B cell (primary cell): ENCODE measurements at regions not wholly inside any gene's neighbourhood (a gene's known extent, or its start where the extent isn't known, plus 50 kb on each side); places are given as distances from the start of the nearest gene placed in this dataset.
"Not testable (repeated sequence)": the region's sequence is repeated elsewhere in the genome, so short reads cannot be mapped to it uniquely, and the experiment has no call there.

ENCODE experiments used
- EZH2 ChIP-seq: IDR thresholded peaks from 2 replicates; pipeline ENCODE4 v1.6.1; 2012; ENCODE audit warnings: borderline replicate concordance, low read depth, mild to moderate bottlenecking, moderate library complexity, low read length; ENCODE audit not compliant: insufficient read depth, poor library complexity, severe bottlenecking
- TF ChIP-seq, protein P1 (sequence below): fragments of 200-600 bp; IDR thresholded peaks from one replicate; pipeline ENCODE4 v1.8.0; 2022; ENCODE audit warnings: antibody characterized with exemption, mild to moderate bottlenecking

DNA sequence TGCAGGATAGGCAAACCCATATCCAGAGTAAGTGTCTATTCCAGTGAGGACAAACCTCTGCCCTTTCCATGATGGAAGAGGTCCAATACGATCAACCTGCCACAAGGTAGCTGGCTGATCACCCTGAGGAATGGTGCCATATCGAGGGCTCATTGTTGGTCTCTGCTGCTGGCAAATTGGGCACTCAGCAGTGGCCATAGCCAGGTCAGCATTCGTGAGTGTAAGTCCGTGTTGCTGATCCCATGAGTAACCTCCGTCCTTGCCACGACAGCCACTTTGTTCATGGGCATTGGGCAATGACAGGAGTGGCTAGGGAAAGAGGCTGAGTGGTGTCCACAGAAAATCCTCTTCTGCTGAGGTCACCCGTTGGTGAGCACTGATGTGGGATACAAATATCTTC, 156.9 kb downstream of the CYP26A1 start:
- TF ChIP-seq, protein P1, sequence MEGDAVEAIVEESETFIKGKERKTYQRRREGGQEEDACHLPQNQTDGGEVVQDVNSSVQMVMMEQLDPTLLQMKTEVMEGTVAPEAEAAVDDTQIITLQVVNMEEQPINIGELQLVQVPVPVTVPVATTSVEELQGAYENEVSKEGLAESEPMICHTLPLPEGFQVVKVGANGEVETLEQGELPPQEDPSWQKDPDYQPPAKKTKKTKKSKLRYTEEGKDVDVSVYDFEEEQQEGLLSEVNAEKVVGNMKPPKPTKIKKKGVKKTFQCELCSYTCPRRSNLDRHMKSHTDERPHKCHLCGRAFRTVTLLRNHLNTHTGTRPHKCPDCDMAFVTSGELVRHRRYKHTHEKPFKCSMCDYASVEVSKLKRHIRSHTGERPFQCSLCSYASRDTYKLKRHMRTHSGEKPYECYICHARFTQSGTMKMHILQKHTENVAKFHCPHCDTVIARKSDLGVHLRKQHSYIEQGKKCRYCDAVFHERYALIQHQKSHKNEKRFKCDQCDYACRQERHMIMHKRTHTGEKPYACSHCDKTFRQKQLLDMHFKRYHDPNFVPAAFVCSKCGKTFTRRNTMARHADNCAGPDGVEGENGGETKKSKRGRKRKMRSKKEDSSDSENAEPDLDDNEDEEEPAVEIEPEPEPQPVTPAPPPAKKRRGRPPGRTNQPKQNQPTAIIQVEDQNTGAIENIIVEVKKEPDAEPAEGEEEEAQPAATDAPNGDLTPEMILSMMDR, result not testable (repeated sequence)
- TF ChIP-seq EZH2, result not testable (repeated sequence)
